ENCODE measurements at regions not wholly inside any gene's neighbourhood (a gene's known extent, or its start where the extent isn't known, plus 50 kb on each side); places are given as distances from the start of the nearest gene placed in this dataset.
"Not testable (repeated sequence)": the region's sequence is repeated elsewhere in the genome, so short reads cannot be mapped to it uniquely, and the experiment has no call there.

DNA sequence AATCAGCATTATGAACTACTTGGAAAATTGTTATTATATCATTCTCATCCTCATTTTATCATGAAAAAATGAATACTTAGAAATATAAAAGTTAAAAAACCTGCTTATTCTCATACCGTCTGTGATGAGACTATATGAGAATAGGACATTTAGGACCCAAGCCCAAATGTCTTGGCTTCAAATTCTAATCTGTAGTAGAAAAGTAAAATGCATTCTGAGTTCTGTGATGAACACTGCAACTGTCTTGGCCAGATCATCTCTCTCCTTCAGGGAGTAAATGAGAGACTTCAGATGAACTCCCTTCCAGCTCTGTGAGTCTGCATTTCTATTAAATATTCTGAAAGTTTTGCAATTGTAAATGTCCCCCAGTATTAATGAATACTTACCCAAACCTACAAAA lies 940.7 kb upstream of the KLHL29 start:
- 0 to 100% (median 57%) methylated on average over 1 of the region's 1 CpG; no CpG with 5 or more reads in 1 of the 10 experiments for WGBS, 10 experiments
- no peak overlapping the region for H3K27ac ChIP-seq
- H3K4me1 ChIP-seq (replicated peaks in 1 of 2), result no peaks in the 10 kb centered on the region
- in situ Hi-C loops (cut with MboI; ENCODE audit: low pct_unique_long_range_greater_than_20kb in 2 of 9, low sequenced_read_pairs in 9 of 9, unreplicated experiment in 9 of 9), result no loop called here
- ATAC-seq (replicated peaks in 6 of 8), result no peak
- H3K4me3 ChIP-seq, result no peak overlapping the region

DNA sequence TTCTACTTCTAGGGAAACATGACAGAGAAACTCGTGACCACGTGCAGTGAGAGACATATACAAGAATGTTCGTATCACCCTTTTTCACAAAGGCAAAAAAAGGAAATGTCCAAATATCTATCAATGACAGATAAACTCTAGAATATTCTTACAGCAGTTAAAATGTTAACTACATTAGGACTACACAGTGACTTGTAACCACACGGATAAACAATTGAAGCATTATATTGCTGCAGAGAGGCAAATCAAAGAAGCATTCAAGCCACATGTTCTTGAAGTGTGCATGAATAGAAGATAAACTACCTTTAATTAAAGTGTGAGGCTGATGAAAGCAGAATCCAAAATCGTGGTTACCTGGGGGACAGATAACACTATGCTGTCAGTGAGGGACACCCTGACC lies 935.3 kb upstream of the KLHL29 start:
- Histone ChIP-seq H3K4me3 (no peak overlapping the region), H3K4me1 (replicated peaks in 1 of 2) (no peaks in the 10 kb centered on the region), H3K27ac (no peak overlapping the region)
- ATAC-seq (replicated peaks in 6 of 8), result peak in 3 of 8 experiments; percentile 48 to 75 (median 71)
- WGBS, 10 experiments, result 5 to 75% (median 53%) methylated on average over 2 to 5 of the region's 5 CpGs; no CpG with 5 or more reads in 1 of the 10 experiments
- in situ Hi-C loops (cut with MboI; ENCODE audit: low pct_unique_long_range_greater_than_20kb in 2 of 9, low sequenced_read_pairs in 9 of 9, unreplicated experiment in 9 of 9), result no loop called here

DNA sequence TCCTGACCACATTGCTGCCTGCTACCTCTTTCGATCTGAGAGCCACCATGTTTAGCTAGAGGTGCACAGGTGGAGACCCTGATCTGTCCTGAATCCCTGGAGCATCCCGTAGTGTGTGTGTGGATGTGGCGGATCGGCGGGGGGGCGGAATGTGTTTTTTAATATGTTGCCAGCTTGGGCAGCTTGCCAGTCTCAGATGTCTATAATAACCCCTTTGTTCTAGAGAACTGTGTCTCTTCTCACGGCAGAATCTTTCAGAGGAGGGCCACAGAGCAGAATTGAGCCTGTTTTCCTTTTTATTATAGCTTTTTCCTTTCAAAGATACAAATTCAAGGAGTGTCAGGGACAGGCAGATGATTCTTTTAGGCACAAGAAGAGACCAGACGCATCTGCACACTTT lies 934.1 kb upstream of the KLHL29 start:
- H3K27ac ChIP-seq, result no peak overlapping the region
- WGBS, 10 experiments, result 7 to 80% (median 64%) methylated on average over 1 to 7 of the region's 8 CpGs; no CpG with 5 or more reads in 2 of the 10 experiments
- peak in 3 of 8 experiments; percentile 11 to 51 (median 22) for ATAC-seq (replicated peaks in 6 of 8)
- in situ Hi-C loops (cut with MboI; ENCODE audit: low pct_unique_long_range_greater_than_20kb in 2 of 9, low sequenced_read_pairs in 9 of 9, unreplicated experiment in 9 of 9), result no loop called here
- peaks cover 0 to 2% of the 10 kb centered on the region in 2 donors for H3K4me1 ChIP-seq (replicated peaks in 1 of 2)
- no peak overlapping the region for H3K4me3 ChIP-seq

DNA sequence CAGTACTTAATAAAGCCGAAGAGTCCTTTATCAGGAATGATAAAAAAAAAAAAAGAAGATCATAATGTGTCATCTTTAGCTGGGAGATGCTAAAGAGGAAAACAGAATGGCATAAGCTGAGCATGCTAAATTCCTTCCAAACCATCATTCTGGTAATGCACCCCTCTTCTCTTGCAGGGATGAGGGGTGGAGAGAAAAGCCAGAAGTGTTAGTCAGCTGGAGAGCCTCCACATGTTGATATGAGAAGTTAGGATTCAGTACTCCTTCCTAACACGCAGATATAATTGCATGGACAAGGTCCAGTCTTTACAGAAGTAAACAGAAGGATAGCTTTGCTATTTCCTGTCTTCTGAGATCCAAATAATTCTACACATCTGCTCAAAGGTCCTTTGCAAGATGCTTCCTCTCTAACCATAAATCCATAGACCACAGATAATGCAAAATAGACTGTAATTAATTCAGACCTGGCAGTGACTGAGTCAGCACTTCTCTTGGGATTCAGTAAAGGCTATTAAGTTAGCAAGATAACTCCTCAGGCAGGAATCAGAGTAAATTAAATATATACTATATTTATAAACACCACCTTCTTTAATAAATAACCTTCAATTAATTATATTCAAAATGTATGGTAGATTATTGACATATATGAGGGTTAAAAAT lies 930.0 kb upstream of the KLHL29 start:
- no peak overlapping the region for H3K4me3 ChIP-seq
- in situ Hi-C loops (cut with MboI; ENCODE audit: low pct_unique_long_range_greater_than_20kb in 2 of 9, low sequenced_read_pairs in 9 of 9, unreplicated experiment in 9 of 9), result no loop called here
- peaks cover 0 to 21% of the 10 kb centered on the region in 2 donors for H3K4me1 ChIP-seq (replicated peaks in 1 of 2)
- no peak overlapping the region for H3K27ac ChIP-seq
- WGBS, 10 experiments, result 0 to 100% (median 62%) methylated on average over 1 to 2 of the region's 2 CpGs; no CpG with 5 or more reads in 2 of the 10 experiments
- peak in 3 of 8 experiments; percentile 25 to 46 (median 38) for ATAC-seq (replicated peaks in 6 of 8)

DNA sequence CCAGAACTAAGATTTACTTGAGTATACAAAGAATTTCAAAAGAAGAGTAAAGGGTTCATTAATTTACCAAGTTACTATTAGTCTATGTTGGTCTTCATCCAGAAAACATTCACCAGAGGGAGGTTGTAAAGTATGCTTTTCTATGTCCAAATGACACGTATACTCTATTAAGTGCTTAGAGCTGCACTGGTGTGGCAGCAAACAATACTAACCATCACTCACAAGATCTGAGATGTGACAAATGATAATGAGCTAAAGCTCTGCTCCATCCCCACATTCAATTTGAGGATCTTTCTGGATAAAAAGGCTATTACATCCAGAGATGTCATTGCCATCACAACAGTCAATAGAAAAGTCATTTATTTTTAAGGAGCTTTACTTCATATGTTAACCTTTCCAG lies 926.5 kb upstream of the KLHL29 start:
- Histone ChIP-seq H3K27ac (no peak overlapping the region), H3K4me3 (no peak overlapping the region), H3K4me1 (replicated peaks in 1 of 2) (peaks cover 0 to 21% of the 10 kb centered on the region in 2 donors)
- ATAC-seq (replicated peaks in 6 of 8), result peak in 5 of 8 experiments; percentile 26 to 86 (median 58)
- in situ Hi-C loops (cut with MboI; ENCODE audit: low pct_unique_long_range_greater_than_20kb in 2 of 9, low sequenced_read_pairs in 9 of 9, unreplicated experiment in 9 of 9), result no loop called here
- WGBS, 10 experiments, result 0 to 80% (median 26%) methylated on average over 1 of the region's 1 CpG; no CpG with 5 or more reads in 2 of the 10 experiments

DNA sequence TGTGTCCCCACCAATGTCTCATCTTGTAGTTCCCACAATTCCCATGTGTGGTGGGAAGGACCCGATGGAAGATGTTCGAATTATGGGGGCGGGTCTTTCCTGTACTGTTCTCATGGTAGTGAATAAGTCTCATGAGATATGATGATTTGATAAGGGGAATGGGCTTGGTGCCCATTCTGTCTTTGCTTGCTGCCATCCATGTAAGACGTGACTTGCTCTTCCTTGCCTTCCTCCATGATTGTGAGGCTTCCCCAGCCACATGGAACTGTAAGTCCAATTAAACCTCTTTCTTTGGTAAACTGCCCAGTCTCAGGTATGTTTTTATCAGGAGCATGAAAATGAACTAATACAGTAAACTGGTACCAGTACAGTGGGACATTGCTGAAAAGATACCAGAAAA lies 909.9 kb upstream of the KLHL29 start:
- in situ Hi-C loops (cut with MboI; ENCODE audit: low pct_unique_long_range_greater_than_20kb in 2 of 9, low sequenced_read_pairs in 9 of 9, unreplicated experiment in 9 of 9); ATAC-seq (replicated peaks in 6 of 8); H3K4me1 ChIP-seq (replicated peaks in 1 of 2); H3K4me3 ChIP-seq; H3K27ac ChIP-seq: not testable (repeated sequence)
- 0 to 91% (median 23%) methylated on average over 3 to 4 of the region's 4 CpGs; no CpG with 5 or more reads in 5 of the 10 experiments for WGBS, 10 experiments

DNA sequence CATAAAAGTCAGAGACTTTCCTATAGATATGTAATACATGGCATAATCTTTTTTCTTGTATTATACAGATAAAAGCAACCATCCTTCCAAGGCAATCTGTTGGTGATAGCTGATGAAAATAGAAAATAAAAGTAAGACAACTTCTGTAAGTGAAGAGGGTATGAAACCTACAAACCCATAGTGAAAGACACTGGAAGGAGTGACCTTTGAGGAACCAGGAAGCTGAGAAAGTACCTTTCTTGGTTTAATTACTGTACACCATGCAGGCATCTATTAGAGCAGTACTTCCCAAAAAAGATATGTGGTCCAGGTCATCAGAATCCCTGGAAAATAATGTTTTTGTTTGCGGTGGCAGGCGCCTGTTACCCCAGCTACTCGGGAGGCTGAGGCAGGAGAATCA lies 906.6 kb upstream of the KLHL29 start:
- in situ Hi-C loops (cut with MboI; ENCODE audit: low pct_unique_long_range_greater_than_20kb in 2 of 9, low sequenced_read_pairs in 9 of 9, unreplicated experiment in 9 of 9), result no loop called here
- no peak overlapping the region for H3K4me3 ChIP-seq
- ATAC-seq (replicated peaks in 6 of 8), result no peak

DNA sequence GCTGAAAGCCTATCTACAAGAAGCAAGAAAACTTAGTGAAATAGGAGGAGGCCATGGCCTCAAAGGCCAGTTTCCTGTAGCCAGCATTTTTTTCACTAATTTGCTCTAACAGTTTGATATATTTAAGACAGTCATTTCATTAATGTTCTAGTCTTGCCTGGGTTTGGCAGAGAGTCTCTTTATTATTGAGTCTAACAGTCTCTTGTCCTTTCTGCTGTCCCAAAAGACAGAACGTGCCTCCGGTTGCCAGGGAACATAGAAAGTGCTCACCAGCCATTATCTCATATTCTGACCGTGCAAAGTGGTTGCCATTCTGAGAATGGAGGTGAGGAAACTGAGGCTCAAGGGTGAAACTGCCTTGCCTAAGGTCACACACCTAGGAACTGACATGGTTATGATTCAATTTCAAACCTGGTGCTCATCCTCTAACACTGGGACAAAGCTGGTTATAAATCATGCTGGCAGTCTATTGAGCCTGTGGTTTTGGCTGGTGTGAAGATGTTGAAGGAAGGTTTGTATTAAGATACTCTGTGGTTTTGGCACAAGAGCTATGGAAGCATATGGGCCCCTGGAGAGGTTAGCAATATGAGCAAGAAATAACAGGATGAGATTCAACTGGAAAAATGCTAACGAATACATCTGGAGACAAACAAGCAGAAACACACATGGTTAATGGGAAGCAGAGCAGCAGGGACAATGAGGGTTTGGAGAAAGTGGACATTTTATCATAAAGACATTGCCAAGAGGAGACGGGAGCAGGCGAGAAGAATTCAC lies 903.3 kb upstream of the KLHL29 start:
- H3K4me1 ChIP-seq (replicated peaks in 1 of 2), result no peaks in the 10 kb centered on the region
- H3K27ac ChIP-seq, result no peak overlapping the region
- ATAC-seq (replicated peaks in 6 of 8), result peak in 1 of 8 experiments; percentile 24
- in situ Hi-C loops (cut with MboI; ENCODE audit: low pct_unique_long_range_greater_than_20kb in 2 of 9, low sequenced_read_pairs in 9 of 9, unreplicated experiment in 9 of 9), result no loop called here
- H3K4me3 ChIP-seq, result no peak overlapping the region
- 10 to 100% (median 80%) methylated on average over 1 to 6 of the region's 6 CpGs for WGBS, 10 experiments

More for the DNA sequence above, 906.6 kb upstream of the KLHL29 start:
- no peaks in the 10 kb centered on the region for H3K4me1 ChIP-seq (replicated peaks in 1 of 2)
- H3K27ac ChIP-seq, result no peak overlapping the region
- 4 to 100% (median 77%) methylated on average over 1 to 3 of the region's 3 CpGs; no CpG with 5 or more reads in 4 of the 10 experiments for WGBS, 10 experiments

DNA sequence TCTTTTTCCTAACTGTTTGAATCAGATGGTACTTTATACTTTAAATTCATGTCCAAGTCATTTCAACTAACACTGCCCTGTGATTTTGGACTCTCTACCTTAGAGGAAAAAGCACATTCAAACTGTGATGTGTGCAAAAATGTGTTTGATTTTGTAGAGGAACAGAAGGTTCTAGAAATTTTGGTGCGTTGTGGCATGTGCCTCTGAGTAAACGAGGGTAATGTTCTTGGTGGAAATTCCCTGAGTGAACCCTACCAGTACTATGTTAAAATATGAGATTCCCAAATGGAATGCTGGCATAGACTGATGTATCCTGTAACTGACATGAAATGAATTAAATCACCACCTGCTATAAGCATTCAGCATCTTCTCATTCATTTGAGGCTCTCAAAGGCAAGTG lies 901.9 kb upstream of the KLHL29 start:
- Histone ChIP-seq H3K4me3 (no peak overlapping the region), H3K4me1 (replicated peaks in 1 of 2) (peaks cover 3 to 5% of the 10 kb centered on the region in 2 donors), H3K27ac (no peak overlapping the region)
- WGBS, 10 experiments, result 7 to 100% (median 81%) methylated on average over 1 to 2 of the region's 2 CpGs; no CpG with 5 or more reads in 2 of the 10 experiments
- ATAC-seq (replicated peaks in 6 of 8), result no peak
- in situ Hi-C loops (cut with MboI; ENCODE audit: low pct_unique_long_range_greater_than_20kb in 2 of 9, low sequenced_read_pairs in 9 of 9, unreplicated experiment in 9 of 9), result no loop called here

DNA sequence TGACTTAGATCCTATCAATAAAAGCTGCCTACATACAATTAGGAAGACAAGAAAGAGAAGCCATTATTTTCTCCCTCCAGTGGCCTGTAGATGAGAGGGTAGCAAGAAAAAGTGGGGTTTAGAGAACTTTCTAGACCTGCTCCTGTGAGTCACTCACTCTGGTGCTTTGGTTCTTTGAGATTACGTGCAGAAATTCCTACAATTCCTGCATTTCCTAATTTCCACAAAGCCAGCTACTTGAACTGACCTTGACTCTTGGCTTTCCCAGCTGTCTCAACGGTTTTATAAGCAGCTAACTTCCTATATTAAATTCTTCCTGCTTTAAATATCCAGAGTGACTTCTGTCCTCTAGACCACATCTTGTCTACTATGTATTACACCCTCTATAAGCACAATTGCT lies 899.5 kb upstream of the KLHL29 start:
- in situ Hi-C loops (cut with MboI; ENCODE audit: low pct_unique_long_range_greater_than_20kb in 2 of 9, low sequenced_read_pairs in 9 of 9, unreplicated experiment in 9 of 9), result no loop called here
- WGBS, 10 experiments, result 7 to 92% (median 59%) methylated on average over 1 to 2 of the region's 2 CpGs; no CpG with 5 or more reads in 2 of the 10 experiments

DNA sequence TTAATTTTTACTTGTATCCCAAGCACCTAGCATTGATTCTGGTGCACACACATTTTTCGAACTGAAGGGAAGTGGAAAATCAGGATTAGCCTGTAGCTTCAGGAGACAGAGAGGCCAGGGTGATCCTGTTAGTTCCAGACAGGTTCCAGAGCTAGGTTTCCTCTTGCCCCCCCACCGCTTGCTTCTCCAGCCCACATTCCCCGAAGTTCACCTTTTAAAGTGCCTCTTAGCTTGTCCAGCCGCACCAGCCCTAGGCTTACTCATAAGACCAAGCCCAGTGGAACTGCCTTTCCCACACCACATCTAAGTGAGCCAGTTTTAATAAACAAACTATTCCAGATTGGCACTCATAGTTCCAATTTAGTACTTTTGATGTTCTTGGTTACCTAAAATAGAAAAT lies 898.6 kb upstream of the KLHL29 start:
- ATAC-seq (replicated peaks in 6 of 8), result no peak
- Histone ChIP-seq H3K27ac (no peak overlapping the region), H3K4me3 (no peak overlapping the region), H3K4me1 (replicated peaks in 1 of 2) (peaks cover 3 to 5% of the 10 kb centered on the region in 2 donors)
- WGBS, 10 experiments, result 0 to 100% (median 56%) methylated on average over 1 to 4 of the region's 4 CpGs
- in situ Hi-C loops (cut with MboI; ENCODE audit: low pct_unique_long_range_greater_than_20kb in 2 of 9, low sequenced_read_pairs in 9 of 9, unreplicated experiment in 9 of 9), result no loop called here

More for the DNA sequence above, 899.5 kb upstream of the KLHL29 start:
- H3K27ac ChIP-seq, result no peak overlapping the region
- H3K4me1 ChIP-seq (replicated peaks in 1 of 2), result peaks cover 3 to 5% of the 10 kb centered on the region in 2 donors
- no peak for ATAC-seq (replicated peaks in 6 of 8)
- no peak overlapping the region for H3K4me3 ChIP-seq

DNA sequence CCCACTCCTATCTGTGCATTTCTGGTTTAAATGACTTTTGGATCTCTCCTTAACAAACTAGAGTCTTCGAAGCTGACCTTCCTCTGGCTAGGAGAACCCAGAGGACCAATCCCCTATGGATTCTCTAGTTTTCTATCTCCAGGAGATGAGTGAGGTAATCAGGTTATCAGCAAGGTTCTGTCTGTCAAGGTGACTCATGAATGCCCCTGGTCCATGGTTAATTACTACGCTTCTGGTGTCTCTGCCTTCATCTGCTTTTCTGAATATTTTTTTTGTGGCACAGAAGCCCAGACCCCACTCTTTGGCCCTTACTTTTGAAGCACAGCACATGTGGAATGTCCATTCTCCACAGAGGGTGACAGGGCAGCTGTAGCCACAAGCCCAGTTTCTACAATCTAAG lies 897.9 kb upstream of the KLHL29 start:
- Histone ChIP-seq H3K4me3 (no peak overlapping the region), H3K27ac (no peak overlapping the region), H3K4me1 (replicated peaks in 1 of 2) (peaks cover 3 to 5% of the 10 kb centered on the region in 2 donors)
- no peak for ATAC-seq (replicated peaks in 6 of 8)
- 0 to 100% (median 80%) methylated on average over 1 to 2 of the region's 2 CpGs; no CpG with 5 or more reads in 3 of the 10 experiments for WGBS, 10 experiments
- in situ Hi-C loops (cut with MboI; ENCODE audit: low pct_unique_long_range_greater_than_20kb in 2 of 9, low sequenced_read_pairs in 9 of 9, unreplicated experiment in 9 of 9), result no loop called here

DNA sequence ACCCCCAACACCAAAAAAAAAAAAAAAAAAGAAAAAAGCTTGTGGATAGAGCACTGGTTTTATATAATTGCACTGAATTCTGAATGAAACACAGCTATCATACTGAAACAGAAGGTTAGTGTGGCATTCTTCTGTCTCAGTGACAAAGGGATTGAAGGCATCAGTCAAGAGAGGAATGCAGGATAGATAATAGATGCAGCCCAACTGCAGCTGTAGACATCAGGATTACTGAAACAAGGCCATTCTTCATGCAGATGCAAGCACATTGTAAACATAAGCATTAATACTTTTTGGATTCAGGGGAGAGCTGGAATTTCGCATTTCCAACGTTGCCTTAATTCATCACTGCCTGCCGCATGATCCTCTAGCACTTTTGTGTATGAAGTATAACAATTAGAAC lies 897.4 kb upstream of the KLHL29 start:
- WGBS, 10 experiments, result 24 to 60% (median 32%) methylated on average over 2 to 3 of the region's 3 CpGs

More for the DNA sequence above, 897.4 kb upstream of the KLHL29 start:
- no peak overlapping the region for H3K27ac ChIP-seq
- no peak overlapping the region for H3K4me3 ChIP-seq
- H3K4me1 ChIP-seq (replicated peaks in 1 of 2), result peaks cover 3 to 5% of the 10 kb centered on the region in 2 donors
- ATAC-seq (replicated peaks in 6 of 8), result peak in 4 of 8 experiments; percentile 12 to 43 (median 22)
- in situ Hi-C loops (cut with MboI; ENCODE audit: low pct_unique_long_range_greater_than_20kb in 2 of 9, low sequenced_read_pairs in 9 of 9, unreplicated experiment in 9 of 9), result no loop called here

All from motor neuron (in vitro differentiated cells).